ENCODE measurements at regions not wholly inside any gene's neighbourhood (a gene's known extent, or its start where the extent isn't known, plus 50 kb on each side); places are given as distances from the start of the nearest gene placed in this dataset.

DNA sequence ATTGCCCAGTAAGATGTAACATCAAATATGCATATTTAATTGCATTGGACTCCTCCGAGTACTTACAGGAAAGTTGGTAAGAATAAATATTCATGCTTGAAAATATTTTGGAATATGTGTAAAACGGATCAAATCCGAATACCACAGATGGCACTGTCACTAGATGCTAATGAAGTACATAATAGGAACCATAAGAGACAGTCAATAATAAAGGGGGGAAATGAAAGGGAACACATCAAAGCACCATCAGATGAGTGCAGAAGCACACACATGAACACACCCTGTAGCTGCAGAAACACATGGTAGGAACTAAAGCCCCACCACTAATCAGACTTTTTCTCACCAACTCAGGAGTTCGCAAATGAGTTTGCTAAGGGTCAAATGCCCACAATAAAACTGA, 52.2 kb upstream of the PAGE5 start:
- TF ChIP-seq, protein P1, sequence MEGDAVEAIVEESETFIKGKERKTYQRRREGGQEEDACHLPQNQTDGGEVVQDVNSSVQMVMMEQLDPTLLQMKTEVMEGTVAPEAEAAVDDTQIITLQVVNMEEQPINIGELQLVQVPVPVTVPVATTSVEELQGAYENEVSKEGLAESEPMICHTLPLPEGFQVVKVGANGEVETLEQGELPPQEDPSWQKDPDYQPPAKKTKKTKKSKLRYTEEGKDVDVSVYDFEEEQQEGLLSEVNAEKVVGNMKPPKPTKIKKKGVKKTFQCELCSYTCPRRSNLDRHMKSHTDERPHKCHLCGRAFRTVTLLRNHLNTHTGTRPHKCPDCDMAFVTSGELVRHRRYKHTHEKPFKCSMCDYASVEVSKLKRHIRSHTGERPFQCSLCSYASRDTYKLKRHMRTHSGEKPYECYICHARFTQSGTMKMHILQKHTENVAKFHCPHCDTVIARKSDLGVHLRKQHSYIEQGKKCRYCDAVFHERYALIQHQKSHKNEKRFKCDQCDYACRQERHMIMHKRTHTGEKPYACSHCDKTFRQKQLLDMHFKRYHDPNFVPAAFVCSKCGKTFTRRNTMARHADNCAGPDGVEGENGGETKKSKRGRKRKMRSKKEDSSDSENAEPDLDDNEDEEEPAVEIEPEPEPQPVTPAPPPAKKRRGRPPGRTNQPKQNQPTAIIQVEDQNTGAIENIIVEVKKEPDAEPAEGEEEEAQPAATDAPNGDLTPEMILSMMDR (IDR thresholded peaks at IDR 0.05; ENCODE audit: poor library complexity), result no peak
- TF ChIP-seq EZH2 (IDR thresholded peaks at IDR 0.05; ENCODE audit: borderline replicate concordance) (no peak), EZH2phosphoT487 (IDR thresholded peaks at IDR 0.05; ENCODE audit: low read depth, severe bottlenecking, unreplicated experiment) (no peak)

Measured in hepatocyte (in vitro differentiated cells).